Lower lobe of right lung (tissue), 2 donors: ENCODE measurements at regions not wholly inside any gene's neighbourhood (a gene's known extent, or its start where the extent isn't known, plus 50 kb on each side); places are given as distances from the start of the nearest gene placed in this dataset.

Experiments used
- ATAC-seq, 2 donors: fragments of 200-7000 bp; cut with Tn5 transposase; one replicate each; pipeline ENCODE4 v1.9.1; 2020 to 2022; ENCODE audit warnings: mild to moderate bottlenecking in 2 of 2, moderate library complexity in 2 of 2
- DNase-seq: peaks from one replicate; pipeline ENCODE4 v3.0.0-alpha.2; 2020
- H3K27ac ChIP-seq: fragments of 200-600 bp; one replicate; pipeline ENCODE4 v1.8.0; 2022
- H3K27me3 ChIP-seq: fragments of 200-600 bp; one replicate; pipeline ENCODE4 v1.8.0; 2022; ENCODE audit warnings: low read depth
- H3K36me3 ChIP-seq: fragments of 200-600 bp; one replicate; pipeline ENCODE4 v1.8.0; 2022; ENCODE audit warnings: mild to moderate bottlenecking
- H3K4me1 ChIP-seq: fragments of 200-600 bp; one replicate; pipeline ENCODE4 v1.8.0; 2022
- H3K4me3 ChIP-seq: fragments of 200-600 bp; one replicate; pipeline ENCODE4 v1.8.0; 2022; ENCODE audit warnings: mild to moderate bottlenecking
- H3K9me3 ChIP-seq: fragments of 200-600 bp; one replicate; pipeline ENCODE4 v1.8.0; 2022
- CTCF ChIP-seq: fragments of 200-600 bp; IDR thresholded peaks from one replicate; pipeline ENCODE4 v1.8.0; 2022; ENCODE audit warnings: antibody characterized with exemption, mild to moderate bottlenecking
- intact Hi-C: fragments of 100-400 bp; cut with DNase I; formaldehyde crosslinking; loops from one replicate; pipeline ENCODE4 v1.11.0; 2022
- donor health status: DM: no; HTN: yes; CAD: no; lungs with severe emphysema.

- H3K4me1 ChIP-seq = no peaks in the 10 kb centered on the region
- H3K9me3 ChIP-seq = no peaks in the 10 kb centered on the region
- no peak overlapping the region for H3K27ac ChIP-seq
- H3K36me3 ChIP-seq = no peaks in the 10 kb centered on the region
- ATAC-seq (no peak), DNase-seq (no peak)
- no peaks in the 10 kb centered on the region for H3K27me3 ChIP-seq
- TF ChIP-seq CTCF = no peak
- H3K4me3 ChIP-seq = no peak overlapping the region
- intact Hi-C loops = no loop called here
These were observed 228.8 kb downstream of the SPCS3 start for GRCh38 chr4:176548571-176548970.

GRCh38 chr4:176549161-176549865 lies 229.5 kb downstream of the SPCS3 start:
- H3K4me3 ChIP-seq = no peak overlapping the region
- no peaks in the 10 kb centered on the region for H3K9me3 ChIP-seq
- no peaks in the 10 kb centered on the region for H3K4me1 ChIP-seq
- no peak overlapping the region for H3K27ac ChIP-seq
- no peak for TF ChIP-seq CTCF
- DNase-seq (no peak), ATAC-seq (no peak)
- H3K27me3 ChIP-seq = no peaks in the 10 kb centered on the region
- intact Hi-C loops = no loop called here
- H3K36me3 ChIP-seq = no peaks in the 10 kb centered on the region

- H3K27ac ChIP-seq = no peak overlapping the region
- no peak overlapping the region for H3K4me3 ChIP-seq
- intact Hi-C loops = no loop called here
- no peaks in the 10 kb centered on the region for H3K36me3 ChIP-seq
- no peak for ATAC-seq
- H3K4me1 ChIP-seq = no peaks in the 10 kb centered on the region
- H3K9me3 ChIP-seq = no peaks in the 10 kb centered on the region
- no peak for DNase-seq
- no peak for TF ChIP-seq CTCF
- H3K27me3 ChIP-seq = no peaks in the 10 kb centered on the region
These were observed 234.1 kb downstream of the VEGFC start for GRCh38 chr4:176558661-176559060.

GRCh38 chr4:176561368-176561767 lies 231.4 kb downstream of the VEGFC start:
- ATAC-seq = no peak
- no peaks in the 10 kb centered on the region for H3K36me3 ChIP-seq
- intact Hi-C loops = no loop called here

GRCh38 chr4:176563591-176563990 lies 229.1 kb downstream of the VEGFC start:
- ATAC-seq (no peak), DNase-seq (no peak)
- no peak overlapping the region for H3K4me3 ChIP-seq
- intact Hi-C loops = no loop called here
- no peaks in the 10 kb centered on the region for H3K9me3 ChIP-seq
- no peak for TF ChIP-seq CTCF
- H3K27ac ChIP-seq = no peak overlapping the region
- H3K27me3 ChIP-seq = no peaks in the 10 kb centered on the region
- no peaks in the 10 kb centered on the region for H3K4me1 ChIP-seq
- H3K36me3 ChIP-seq = no peaks in the 10 kb centered on the region

More at GRCh38 chr4:176561368-176561767, 231.4 kb downstream of the VEGFC start:
- TF ChIP-seq CTCF = no peak
- H3K9me3 ChIP-seq = no peaks in the 10 kb centered on the region
- H3K4me3 ChIP-seq = no peak overlapping the region
- no peak overlapping the region for H3K27ac ChIP-seq
- H3K27me3 ChIP-seq = no peaks in the 10 kb centered on the region
- no peaks in the 10 kb centered on the region for H3K4me1 ChIP-seq
- DNase-seq = no peak
